Bronchial epithelial cell (primary cell): ENCODE measurements at regions not wholly inside any gene's neighbourhood (a gene's known extent, or its start where the extent isn't known, plus 50 kb on each side); places are given as distances from the start of the nearest gene placed in this dataset.

Source experiments
- DNase-seq: peaks from one replicate; pipeline ENCODE4 v3.0.0-alpha.2; 2010; ENCODE audit warnings: low read depth
- FAIRE-seq: peaks from 2 replicates; lab custom pipeline; 2011; peaks lifted over from hg19 to GRCh38; lab: Jason Lieb, UNC
- H3K27me3 ChIP-seq: 2 replicates; pipeline ENCODE4 v1.5.1; 2011; ENCODE audit warnings: low read length; ENCODE audit not compliant: control insufficient read depth, insufficient read depth
- H3K36me3 ChIP-seq: 2 replicates; pipeline ENCODE4 v1.5.1; 2011; ENCODE audit warnings: low read length; ENCODE audit not compliant: control insufficient read depth, insufficient read depth
- H3K4me3 ChIP-seq: 2 replicates; pipeline ENCODE4 v1.5.1; 2011; ENCODE audit warnings: mild to moderate bottlenecking, low read depth, low read length, control low read depth
- CTCF ChIP-seq: IDR thresholded peaks from 2 replicates; pipeline ENCODE4 v1.5.1; 2011; ENCODE audit warnings: mild to moderate bottlenecking, moderate library complexity, low read length, control low read depth, inconsistent platforms; ENCODE audit not compliant: insufficient read depth, severe bottlenecking

GRCh38 chr2:181395851-181396250 lies 61.3 kb upstream of the ITGA4 start:
- FAIRE-seq (no peak), DNase-seq (no peak)
- H3K36me3 ChIP-seq = no peaks in the 10 kb centered on the region
- no peak overlapping the region for H3K4me3 ChIP-seq
- no peak for TF ChIP-seq CTCF
- H3K27me3 ChIP-seq = no peaks in the 10 kb centered on the region

GRCh38 chr2:181396256-181397123 lies 60.7 kb upstream of the ITGA4 start:
- FAIRE-seq = no peak
- Histone ChIP-seq H3K27me3 (no peaks in the 10 kb centered on the region), H3K36me3 (no peaks in the 10 kb centered on the region), H3K4me3 (no peak overlapping the region)
- DNase-seq = no peak
- TF ChIP-seq CTCF = no peak

GRCh38 chr2:181397331-181397730 lies 59.9 kb upstream of the ITGA4 start:
- no peak for FAIRE-seq
- no peaks in the 10 kb centered on the region for H3K36me3 ChIP-seq
- H3K4me3 ChIP-seq = no peak overlapping the region
- TF ChIP-seq CTCF = no peak
- H3K27me3 ChIP-seq = no peaks in the 10 kb centered on the region
- DNase-seq = no peak

- no peak for DNase-seq
- FAIRE-seq = no peak
- Histone ChIP-seq H3K27me3 (no peaks in the 10 kb centered on the region), H3K4me3 (no peak overlapping the region), H3K36me3 (no peaks in the 10 kb centered on the region)
- no peak for TF ChIP-seq CTCF
These were observed 59.2 kb upstream of the ITGA4 start for GRCh38 chr2:181398000-181398399.

- H3K4me3 ChIP-seq = no peak overlapping the region
- DNase-seq = peak; percentile 42
- H3K36me3 ChIP-seq = no peaks in the 10 kb centered on the region
- no peak for TF ChIP-seq CTCF
- no peak for FAIRE-seq
- H3K27me3 ChIP-seq = no peaks in the 10 kb centered on the region
These were observed 58.2 kb upstream of the ITGA4 start for GRCh38 chr2:181399027-181399426.
